Memory B cell (primary cell): ENCODE measurements at regions not wholly inside any gene's neighbourhood (a gene's known extent, or its start where the extent isn't known, plus 50 kb on each side); places are given as distances from the start of the nearest gene placed in this dataset.

ENCODE experiments used
- ATAC-seq: fragments of 150-1000 bp; cut with Tn5 transposase; 2 replicates; pipeline ENCODE4 v1.10.0; 2021; ENCODE audit warnings: low read depth, mild to moderate bottlenecking, moderate library complexity
- DNase-seq, 2 donors: peaks; one replicate each; pipeline ENCODE4 v3.0.0; 2022; ENCODE audit warnings: low spot score in 2 of 2
- H3K27ac Mint-ChIP-seq: one replicate; pipeline ENCODE4 v1.8.0; 2022; ENCODE audit warnings: mild to moderate bottlenecking, moderate library complexity, mixed read lengths
- H3K27me3 Mint-ChIP-seq: one replicate; pipeline ENCODE4 v1.8.0; 2022; ENCODE audit warnings: mixed read lengths
- H3K36me3 Mint-ChIP-seq: one replicate; pipeline ENCODE4 v1.8.0; 2022; ENCODE audit warnings: mild to moderate bottlenecking, mixed read lengths
- H3K4me1 Mint-ChIP-seq: one replicate; pipeline ENCODE4 v1.8.0; 2022; ENCODE audit warnings: mixed read lengths
- H3K4me3 Mint-ChIP-seq: one replicate; pipeline ENCODE4 v1.8.0; 2022; ENCODE audit warnings: mild to moderate bottlenecking, moderate library complexity, mixed read lengths
- H3K9me3 Mint-ChIP-seq: one replicate; pipeline ENCODE4 v1.8.0; 2022; ENCODE audit warnings: mixed read lengths

- no peaks in the 10 kb centered on the region for H3K36me3 Mint-ChIP-seq
- no peak overlapping the region for H3K27ac Mint-ChIP-seq
- no peak overlapping the region for H3K4me3 Mint-ChIP-seq
- H3K27me3 Mint-ChIP-seq = peaks cover 4% of the 10 kb centered on the region
- H3K4me1 Mint-ChIP-seq = no peaks in the 10 kb centered on the region
- no peak for DNase-seq
- no peaks in the 10 kb centered on the region for H3K9me3 Mint-ChIP-seq
- ATAC-seq = no peak
These were observed 102.4 kb upstream of the CD93 start for GRCh38 chr20:23188377-23189169.

- H3K9me3 Mint-ChIP-seq = peaks cover 4% of the 10 kb centered on the region
- H3K4me1 Mint-ChIP-seq = no peaks in the 10 kb centered on the region
- ATAC-seq (no peak), DNase-seq (no peak)
- H3K4me3 Mint-ChIP-seq = no peak overlapping the region
- H3K27ac Mint-ChIP-seq = no peak overlapping the region
- H3K36me3 Mint-ChIP-seq = no peaks in the 10 kb centered on the region
- peaks cover 4% of the 10 kb centered on the region for H3K27me3 Mint-ChIP-seq
These were observed 101.6 kb upstream of the CD93 start for GRCh38 chr20:23187751-23188150.

- no peak overlapping the region for H3K4me3 Mint-ChIP-seq
- H3K4me1 Mint-ChIP-seq = no peaks in the 10 kb centered on the region
- DNase-seq (no peak), ATAC-seq (no peak)
- peaks cover 4% of the 10 kb centered on the region for H3K9me3 Mint-ChIP-seq
- peaks cover 4% of the 10 kb centered on the region for H3K27me3 Mint-ChIP-seq
- no peak overlapping the region for H3K27ac Mint-ChIP-seq
- no peaks in the 10 kb centered on the region for H3K36me3 Mint-ChIP-seq
These were observed 100.7 kb upstream of the CD93 start for GRCh38 chr20:23186808-23187207.

DNA sequence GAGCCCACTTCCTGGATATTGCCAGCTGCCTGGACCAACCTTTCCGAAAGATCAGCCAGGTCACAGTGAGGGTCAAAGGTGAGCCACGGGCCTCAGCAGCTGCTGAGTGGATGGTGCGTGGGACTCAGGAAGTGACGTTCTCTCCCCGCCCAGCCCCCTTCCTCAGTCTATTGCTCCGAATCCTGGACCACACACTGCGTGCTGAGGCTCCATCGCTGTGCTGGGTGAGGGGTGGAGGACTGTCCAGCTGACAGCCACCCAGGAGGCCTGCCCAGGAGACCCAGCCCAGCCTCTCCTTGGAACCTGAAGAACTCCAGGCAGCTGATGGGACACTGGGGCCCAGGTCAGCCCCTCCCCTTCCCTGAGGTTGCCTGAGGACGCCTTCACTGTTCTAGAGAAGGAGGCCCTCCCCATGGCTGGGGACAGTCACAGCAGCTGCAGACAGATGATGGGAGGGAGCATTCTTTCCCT is 94.4 kb upstream of the CD93 start:
- DNase-seq = no peak
- Mint-ChIP-seq H3K27me3 (peaks cover 4% of the 10 kb centered on the region), H3K27ac (no peak overlapping the region), H3K36me3 (no peaks in the 10 kb centered on the region), H3K9me3 (peaks cover 4% of the 10 kb centered on the region), H3K4me1 (no peaks in the 10 kb centered on the region), H3K4me3 (no peak overlapping the region)
- no peak for ATAC-seq

DNA sequence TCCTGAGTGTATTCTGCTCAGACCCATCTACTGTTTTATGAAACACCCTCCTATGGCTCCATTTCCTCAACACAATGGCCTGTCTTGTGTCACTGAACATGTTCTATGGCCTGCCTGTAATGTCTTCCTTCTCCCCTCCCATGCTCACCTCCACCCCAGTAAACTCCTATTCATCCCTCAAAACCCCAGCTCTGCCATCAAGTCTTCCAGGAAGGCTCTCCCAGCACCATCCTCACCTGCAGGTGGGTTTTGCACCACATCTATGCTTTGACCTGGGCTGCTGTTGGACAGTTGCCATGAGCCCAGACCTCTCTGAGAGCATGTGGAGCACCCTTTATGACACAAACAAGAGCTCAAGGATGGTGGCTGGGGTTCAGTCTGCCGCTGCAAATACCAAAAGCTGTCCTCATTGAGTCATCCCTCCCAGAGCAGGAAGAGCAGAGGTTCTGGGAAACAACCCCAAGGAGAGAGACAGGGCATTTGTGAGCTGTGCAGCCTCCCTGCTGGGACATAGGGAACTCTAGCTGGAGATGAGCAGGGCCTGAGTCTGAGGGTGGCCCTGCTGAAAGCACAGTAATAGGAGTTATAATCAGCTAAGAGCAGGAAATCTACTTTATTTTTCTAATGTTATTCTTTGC is 93.8 kb upstream of the CD93 start:
- peaks cover 6% of the 10 kb centered on the region for H3K27me3 Mint-ChIP-seq
- ATAC-seq (no peak), DNase-seq (no peak)
- H3K4me3 Mint-ChIP-seq = no peak overlapping the region
- H3K9me3 Mint-ChIP-seq = peaks cover 4% of the 10 kb centered on the region
- no peak overlapping the region for H3K27ac Mint-ChIP-seq
- H3K4me1 Mint-ChIP-seq = no peaks in the 10 kb centered on the region
- no peaks in the 10 kb centered on the region for H3K36me3 Mint-ChIP-seq

- Mint-ChIP-seq H3K27me3 (peaks cover 4% of the 10 kb centered on the region), H3K27ac (no peak overlapping the region), H3K36me3 (no peaks in the 10 kb centered on the region), H3K9me3 (peaks cover 7% of the 10 kb centered on the region), H3K4me3 (no peak overlapping the region), H3K4me1 (no peaks in the 10 kb centered on the region)
- ATAC-seq = no peak
- DNase-seq = no peak
These were observed 92.7 kb upstream of the CD93 start for GRCh38 chr20:23178806-23179205.

DNA sequence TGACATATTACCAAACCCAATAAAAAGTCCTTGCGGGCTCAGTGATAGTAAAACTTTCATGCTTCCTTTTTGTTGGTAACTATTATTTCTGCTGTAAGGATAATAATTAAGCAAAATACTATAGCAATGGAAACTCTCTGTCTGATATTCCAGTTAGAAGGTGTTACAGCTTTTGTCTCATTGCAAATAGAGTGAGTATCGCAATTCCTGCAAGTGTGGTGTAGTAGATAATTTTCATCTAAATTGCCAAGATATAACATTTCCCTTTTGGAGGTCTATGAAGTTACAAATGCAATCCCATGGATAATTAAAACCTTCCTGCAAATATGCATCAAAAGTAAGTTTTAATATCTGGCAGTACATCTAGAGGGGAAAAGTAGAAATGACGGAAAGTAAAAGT is 88.7 kb upstream of the CD93 start:
- Mint-ChIP-seq H3K27me3 (peaks cover 4% of the 10 kb centered on the region), H3K27ac (no peak overlapping the region), H3K9me3 (peaks cover 2% of the 10 kb centered on the region), H3K36me3 (no peaks in the 10 kb centered on the region), H3K4me1 (no peaks in the 10 kb centered on the region), H3K4me3 (no peak overlapping the region)
- no peak for ATAC-seq
- no peak for DNase-seq

DNA sequence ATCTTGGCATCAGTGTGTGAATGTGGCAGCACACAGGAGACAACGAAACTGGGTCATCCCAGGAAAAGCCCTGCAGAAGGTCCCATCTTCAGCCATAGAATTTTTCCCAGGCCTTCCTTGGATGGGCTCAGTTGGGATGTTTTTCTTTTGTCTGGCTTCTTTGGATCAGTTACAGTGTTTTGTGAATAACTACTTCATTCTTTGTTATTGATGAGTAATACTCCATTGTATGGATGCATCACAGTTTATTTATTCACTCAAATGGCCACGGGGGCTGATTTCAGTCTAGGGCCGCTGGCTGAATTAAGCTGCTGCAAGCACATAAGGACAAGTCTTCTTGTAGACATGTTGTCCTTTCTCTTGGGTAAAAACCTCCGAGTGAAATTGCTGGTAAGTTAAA is 81.3 kb upstream of the CD93 start:
- Mint-ChIP-seq H3K27ac (no peak overlapping the region), H3K9me3 (peaks cover 4% of the 10 kb centered on the region), H3K36me3 (no peaks in the 10 kb centered on the region), H3K27me3 (peaks cover 2% of the 10 kb centered on the region), H3K4me3 (no peak overlapping the region), H3K4me1 (no peaks in the 10 kb centered on the region)
- DNase-seq (no peak), ATAC-seq (no peak)

- Mint-ChIP-seq H3K9me3 (peaks cover 4% of the 10 kb centered on the region), H3K36me3 (no peaks in the 10 kb centered on the region), H3K27ac (no peak overlapping the region), H3K27me3 (peaks cover 2% of the 10 kb centered on the region), H3K4me3 (no peak overlapping the region), H3K4me1 (no peaks in the 10 kb centered on the region)
- no peak for ATAC-seq
- no peak for DNase-seq
These were observed 80.4 kb upstream of the CD93 start for GRCh38 chr20:23166563-23166962.

DNA sequence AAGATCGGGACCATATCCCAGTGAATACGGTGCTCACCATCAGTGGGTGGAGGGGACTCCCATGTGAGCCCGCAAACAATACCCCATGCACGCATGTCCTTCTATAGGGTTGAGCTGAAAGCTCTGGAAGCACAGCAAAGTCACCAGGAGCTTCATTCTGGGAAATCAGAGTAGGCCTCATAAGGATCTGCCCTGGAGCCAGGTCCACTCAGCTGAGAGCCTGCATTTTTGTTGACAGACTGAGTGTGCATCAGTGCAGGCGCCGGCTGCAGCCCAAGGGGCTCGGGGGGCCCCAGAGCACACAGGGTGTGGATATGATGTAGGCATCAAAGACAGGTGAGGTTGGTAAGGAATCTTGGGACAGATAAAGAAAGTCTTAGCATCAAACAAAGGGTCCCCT is 79.8 kb upstream of the CD93 start:
- peaks cover 4% of the 10 kb centered on the region for H3K9me3 Mint-ChIP-seq
- peaks cover 2% of the 10 kb centered on the region for H3K27me3 Mint-ChIP-seq
- no peaks in the 10 kb centered on the region for H3K4me1 Mint-ChIP-seq
- DNase-seq (no peak), ATAC-seq (no peak)
- no peak overlapping the region for H3K4me3 Mint-ChIP-seq
- H3K36me3 Mint-ChIP-seq = no peaks in the 10 kb centered on the region
- no peak overlapping the region for H3K27ac Mint-ChIP-seq

GRCh38 chr20:23165307-23165750 is 79.2 kb upstream of the CD93 start:
- H3K27ac Mint-ChIP-seq = no peak overlapping the region
- H3K36me3 Mint-ChIP-seq = no peaks in the 10 kb centered on the region
- H3K4me1 Mint-ChIP-seq = no peaks in the 10 kb centered on the region
- ATAC-seq (no peak), DNase-seq (no peak)
- peaks cover 4% of the 10 kb centered on the region for H3K9me3 Mint-ChIP-seq
- H3K27me3 Mint-ChIP-seq = peaks cover 4% of the 10 kb centered on the region
- H3K4me3 Mint-ChIP-seq = no peak overlapping the region

DNA sequence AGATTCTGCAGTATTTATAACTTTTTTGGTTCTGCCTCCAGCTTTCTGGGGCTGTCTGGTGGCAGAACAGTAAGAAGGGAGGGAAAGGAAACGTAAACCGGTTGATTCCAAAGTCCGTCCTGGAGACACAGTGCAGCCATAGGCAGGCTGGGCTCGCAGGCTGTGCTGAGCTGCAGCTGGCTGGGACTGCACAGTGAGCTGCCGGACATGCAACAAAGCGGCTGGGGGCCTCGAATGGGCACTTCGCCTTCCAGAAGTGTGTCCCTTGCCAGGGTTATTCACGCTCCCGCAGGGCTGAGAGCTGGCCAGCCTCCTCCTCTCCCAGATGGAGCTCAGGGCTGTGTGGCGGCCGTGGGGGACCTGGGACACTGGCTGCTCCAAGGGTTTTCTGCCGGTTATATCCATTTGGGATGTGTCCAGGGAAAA is 78.1 kb upstream of the CD93 start:
- no peak overlapping the region for H3K27ac Mint-ChIP-seq
- no peak overlapping the region for H3K4me3 Mint-ChIP-seq
- DNase-seq (no peak), ATAC-seq (no peak)
- no peaks in the 10 kb centered on the region for H3K36me3 Mint-ChIP-seq
- peaks cover 4% of the 10 kb centered on the region for H3K9me3 Mint-ChIP-seq
- peaks cover 5% of the 10 kb centered on the region for H3K27me3 Mint-ChIP-seq
- H3K4me1 Mint-ChIP-seq = no peaks in the 10 kb centered on the region

DNA sequence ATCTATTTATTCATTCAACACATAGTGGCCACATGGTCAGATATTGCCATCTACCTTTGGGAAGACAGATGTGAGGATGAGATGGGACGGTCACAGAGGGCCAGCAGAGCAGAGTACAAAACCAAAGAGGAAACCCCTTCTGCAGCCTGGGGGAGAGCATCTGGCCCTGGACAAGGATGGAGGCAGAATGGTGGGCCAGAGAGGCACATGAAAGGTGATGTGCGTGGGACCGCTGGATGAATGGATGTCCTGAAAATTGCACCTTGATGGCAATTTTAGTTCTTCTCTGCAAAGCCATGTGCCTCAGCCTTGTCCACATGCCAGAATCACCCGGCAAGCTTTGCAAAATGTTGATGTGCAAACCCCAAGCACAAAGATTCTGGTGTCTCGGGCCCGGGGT is 77.4 kb upstream of the CD93 start:
- DNase-seq (no peak), ATAC-seq (no peak)
- H3K36me3 Mint-ChIP-seq = no peaks in the 10 kb centered on the region
- H3K27me3 Mint-ChIP-seq = peaks cover 5% of the 10 kb centered on the region
- no peak overlapping the region for H3K27ac Mint-ChIP-seq
- H3K9me3 Mint-ChIP-seq = peaks cover 3% of the 10 kb centered on the region
- no peaks in the 10 kb centered on the region for H3K4me1 Mint-ChIP-seq
- H3K4me3 Mint-ChIP-seq = no peak overlapping the region

DNA sequence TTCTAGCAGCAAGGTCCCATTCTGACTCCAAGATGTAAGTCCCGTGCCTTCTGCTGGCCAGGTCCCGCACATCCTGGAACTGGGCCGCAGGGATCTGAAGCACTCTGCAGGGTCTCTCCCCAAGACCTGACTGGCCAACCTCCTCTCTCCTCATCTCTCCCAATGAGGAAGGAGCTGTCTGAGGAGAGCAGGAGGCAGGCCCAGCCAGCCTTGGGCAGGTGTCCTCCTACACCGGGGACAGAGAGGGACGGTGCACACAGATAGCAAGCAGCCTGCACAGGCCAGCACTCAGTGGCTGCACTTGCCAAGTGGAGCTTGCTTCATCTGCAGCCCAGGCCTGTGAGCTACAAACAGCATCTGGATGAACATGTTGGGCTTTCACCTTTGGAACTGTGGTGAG is 76.8 kb upstream of the CD93 start:
- peaks cover 5% of the 10 kb centered on the region for H3K27me3 Mint-ChIP-seq
- no peak overlapping the region for H3K4me3 Mint-ChIP-seq

More for the DNA sequence above, 76.8 kb upstream of the CD93 start:
- DNase-seq (no peak), ATAC-seq (no peak)
- no peaks in the 10 kb centered on the region for H3K9me3 Mint-ChIP-seq
- H3K4me1 Mint-ChIP-seq = no peaks in the 10 kb centered on the region
- H3K27ac Mint-ChIP-seq = no peak overlapping the region
- H3K36me3 Mint-ChIP-seq = no peaks in the 10 kb centered on the region
